Smooth muscle cell (in vitro differentiated cells): ENCODE measurements at regions not wholly inside any gene's neighbourhood (a gene's known extent, or its start where the extent isn't known, plus 50 kb on each side); places are given as distances from the start of the nearest gene placed in this dataset.

Experiments
- DNase-seq: peaks from one replicate; lab custom pipeline; 2025; ENCODE audit not compliant: unreplicated experiment; lab: John Stamatoyannopoulos, UW
- H2AFZ ChIP-seq: fragments of 200-600 bp; sonication (generic); 2 replicates; pipeline ENCODE4 v1.6.0; 2016; ENCODE audit warnings: antibody characterized with exemption, low read depth, mild to moderate bottlenecking
- H3F3A ChIP-seq: fragments of 200-600 bp; sonication (generic); 2 replicates; pipeline ENCODE4 v1.6.0; 2017; ENCODE audit warnings: antibody characterized with exemption, low read depth
- H3K27ac ChIP-seq: fragments of 200-600 bp; sonication (generic); 2 replicates; pipeline ENCODE4 v1.5.1; 2016; ENCODE audit warnings: low read depth, mild to moderate bottlenecking
- H3K27me3 ChIP-seq: fragments of 200-600 bp; sonication (generic); 2 replicates; pipeline ENCODE4 v1.6.1; 2016; ENCODE audit warnings: low read depth, mild to moderate bottlenecking
- H3K36me3 ChIP-seq: fragments of 200-600 bp; sonication (generic); 2 replicates; pipeline ENCODE4 v1.5.1; 2016; ENCODE audit warnings: low read depth
- H3K4me1 ChIP-seq: fragments of 200-600 bp; sonication (generic); 2 replicates; pipeline ENCODE4 v1.5.1; 2016; ENCODE audit warnings: low read depth
- H3K4me2 ChIP-seq: fragments of 200-600 bp; sonication (generic); 2 replicates; pipeline ENCODE4 v1.6.0; 2016; ENCODE audit warnings: mild to moderate bottlenecking
- H3K4me3 ChIP-seq: fragments of 200-600 bp; sonication (generic); 2 replicates; pipeline ENCODE4 v1.5.1; 2016; ENCODE audit warnings: mild to moderate bottlenecking
- H3K79me2 ChIP-seq: fragments of 200-600 bp; sonication (generic); 2 replicates; pipeline ENCODE4 v1.6.0; 2016; ENCODE audit warnings: low read depth, mild to moderate bottlenecking
- H3K9ac ChIP-seq: fragments of 200-600 bp; sonication (generic); 2 replicates; pipeline ENCODE4 v1.6.0; 2016; ENCODE audit warnings: low read depth
- H3K9me3 ChIP-seq: fragments of 200-600 bp; sonication (generic); replicated peaks from 2 replicates; pipeline ENCODE4 v1.5.1; 2016; ENCODE audit warnings: low read depth
- H4K20me1 ChIP-seq: fragments of 200-600 bp; sonication (generic); 2 replicates; pipeline ENCODE4 v1.6.0; 2016; ENCODE audit warnings: low read depth
- CTCF ChIP-seq: fragments of 200-600 bp; sonication (generic); IDR thresholded peaks from 2 replicates; pipeline ENCODE4 v1.5.1; 2017; ENCODE audit warnings: borderline replicate concordance, mild to moderate bottlenecking, antibody characterized with exemption; ENCODE audit not compliant: insufficient read depth, poor library complexity, severe bottlenecking
- WGBS: methylation state at CpG from one replicate; pipeline ENCODE4 v1.1.7; 2016; ENCODE audit warnings: low lambda C conversion rate; 5-methylcytosine and 5-hydroxymethylcytosine counted together

- H3K9me3 ChIP-seq, result no peaks in the 10 kb centered on the region
- no peaks in the 10 kb centered on the region for H3F3A ChIP-seq
- WGBS, result 81% methylated on average over 8 of the region's 8 CpGs
- H3K4me2 ChIP-seq, result no peak overlapping the region
- no peaks in the 10 kb centered on the region for H3K27me3 ChIP-seq
- H2AFZ ChIP-seq, result no peak overlapping the region
- H4K20me1 ChIP-seq, result no peaks in the 10 kb centered on the region
- H3K4me1 ChIP-seq, result peaks cover 21% of the 10 kb centered on the region
- DNase-seq, result no peak
- no peak overlapping the region for H3K4me3 ChIP-seq
- H3K27ac ChIP-seq, result no peak overlapping the region
- no peaks in the 10 kb centered on the region for H3K79me2 ChIP-seq
- no peak for TF ChIP-seq CTCF
- H3K36me3 ChIP-seq, result no peaks in the 10 kb centered on the region
- H3K9ac ChIP-seq, result no peak overlapping the region
Observed at GRCh38 chr2:213229814-213230213, 54.5 kb upstream of the SPAG16 start.

GRCh38 chr2:213231966-213232365 lies 52.3 kb upstream of the SPAG16 start:
- Histone ChIP-seq H3K4me3 (no peak overlapping the region), H3K4me2 (no peak overlapping the region), H4K20me1 (no peaks in the 10 kb centered on the region), H3K9ac (no peak overlapping the region), H2AFZ (no peak overlapping the region), H3K27me3 (no peaks in the 10 kb centered on the region), H3K27ac (no peak overlapping the region), H3K36me3 (no peaks in the 10 kb centered on the region), H3F3A (no peaks in the 10 kb centered on the region), H3K4me1 (peaks cover 35% of the 10 kb centered on the region), H3K9me3 (no peaks in the 10 kb centered on the region), H3K79me2 (no peaks in the 10 kb centered on the region)
- DNase-seq, result no peak
- no peak for TF ChIP-seq CTCF
- WGBS, result 97% methylated on average over 1 of the region's 1 CpG

GRCh38 chr2:213232649-213233437 lies 51.4 kb upstream of the SPAG16 start:
- Histone ChIP-seq H3K36me3 (no peaks in the 10 kb centered on the region), H3K9ac (no peak overlapping the region), H3K27me3 (no peaks in the 10 kb centered on the region), H3K4me2 (no peak overlapping the region), H3K27ac (no peak overlapping the region), H4K20me1 (no peaks in the 10 kb centered on the region), H3K9me3 (no peaks in the 10 kb centered on the region), H3F3A (no peaks in the 10 kb centered on the region), H2AFZ (no peak overlapping the region), H3K4me1 (peaks cover 42% of the 10 kb centered on the region), H3K79me2 (no peaks in the 10 kb centered on the region), H3K4me3 (no peak overlapping the region)
- no peak for DNase-seq
- no peak for TF ChIP-seq CTCF
- WGBS, result 39% methylated on average over 8 of the region's 8 CpGs
